ENCODE measurements at regions not wholly inside any gene's neighbourhood (a gene's known extent, or its start where the extent isn't known, plus 50 kb on each side); places are given as distances from the start of the nearest gene placed in this dataset.
A peak's percentile ranks its signal among the peaks of the same experiment; 100 is the strongest.

DNA sequence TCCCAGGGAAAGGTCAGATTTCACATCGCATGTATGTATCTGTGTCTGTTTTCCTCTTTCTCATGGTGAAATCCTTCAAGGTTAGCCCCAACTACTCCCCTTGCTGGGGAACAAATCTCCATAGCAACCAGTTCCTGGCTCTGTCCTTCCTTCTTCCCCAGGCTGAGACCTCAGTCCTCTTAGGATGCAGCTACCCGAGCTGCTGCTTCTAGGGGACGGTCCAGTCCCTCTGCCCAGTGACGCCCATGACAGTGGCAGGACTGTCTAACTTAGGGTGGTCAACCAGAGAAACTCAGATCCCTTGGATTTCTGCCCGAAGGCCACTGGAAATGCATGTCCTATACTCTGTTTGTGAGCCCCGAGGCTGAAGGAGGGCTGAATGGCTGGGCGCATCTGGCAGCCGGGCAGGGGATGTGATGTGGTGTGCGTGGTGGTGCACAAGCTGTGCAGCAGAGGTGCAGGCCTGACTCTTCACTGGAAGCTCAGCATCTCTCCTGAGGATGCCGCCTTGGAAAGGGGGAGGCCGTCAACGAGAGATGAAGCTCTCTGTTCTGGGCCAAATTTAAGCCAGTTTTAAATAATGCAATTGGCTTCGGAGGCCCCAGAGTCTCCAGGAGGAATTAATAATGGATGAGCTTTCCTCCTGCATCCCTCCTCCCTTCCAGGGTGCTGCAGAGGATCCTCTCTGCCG lies 118.7 kb upstream of the B3GAT1 start:
- no peak for DNase-seq (ENCODE audit: low spot score)

DNA sequence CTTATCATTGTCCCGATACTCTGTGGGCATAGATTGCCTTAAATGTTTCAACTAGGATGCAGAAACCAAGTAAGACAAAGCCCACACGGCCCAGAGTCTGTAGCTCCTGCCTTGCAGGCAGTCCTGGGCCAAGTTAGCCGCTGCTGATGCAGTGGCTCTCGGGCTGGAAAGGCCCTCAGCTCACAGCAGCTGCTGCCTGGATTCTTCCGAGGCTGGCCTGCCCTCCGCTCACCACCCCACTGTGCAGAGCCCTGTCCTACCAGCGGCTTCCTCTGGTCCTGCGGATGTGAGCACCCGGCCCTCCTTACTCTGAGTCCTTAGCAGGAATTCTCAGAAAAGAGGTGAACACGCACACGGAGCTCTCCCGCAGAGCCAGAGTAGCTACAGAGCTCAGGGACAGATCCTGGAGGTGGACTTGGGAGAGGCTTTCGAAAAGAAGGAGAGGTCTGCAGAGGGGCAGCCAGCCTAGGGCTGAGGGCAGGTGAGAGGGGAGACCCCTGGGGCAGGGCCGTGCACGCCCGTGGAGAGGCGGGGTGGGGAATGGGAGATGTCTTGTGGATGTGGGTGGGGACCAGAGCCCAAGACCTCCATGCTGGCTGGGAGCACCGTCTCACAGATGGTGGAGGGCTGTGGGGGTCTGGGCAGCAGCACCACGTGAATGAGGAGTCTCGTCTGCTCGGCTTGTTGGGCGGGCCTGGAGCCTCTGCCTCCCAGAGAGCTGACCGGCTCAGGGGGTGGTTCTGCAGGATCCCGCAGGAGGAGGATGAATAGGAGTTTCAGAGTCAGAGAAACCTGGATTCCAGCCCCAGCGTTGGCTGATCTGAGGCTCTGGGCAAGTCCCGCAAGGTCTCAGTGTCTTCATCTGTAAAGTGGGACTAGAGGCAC lies 117.4 kb upstream of the B3GAT1 start:
- no peak for DNase-seq (ENCODE audit: low spot score)

DNA sequence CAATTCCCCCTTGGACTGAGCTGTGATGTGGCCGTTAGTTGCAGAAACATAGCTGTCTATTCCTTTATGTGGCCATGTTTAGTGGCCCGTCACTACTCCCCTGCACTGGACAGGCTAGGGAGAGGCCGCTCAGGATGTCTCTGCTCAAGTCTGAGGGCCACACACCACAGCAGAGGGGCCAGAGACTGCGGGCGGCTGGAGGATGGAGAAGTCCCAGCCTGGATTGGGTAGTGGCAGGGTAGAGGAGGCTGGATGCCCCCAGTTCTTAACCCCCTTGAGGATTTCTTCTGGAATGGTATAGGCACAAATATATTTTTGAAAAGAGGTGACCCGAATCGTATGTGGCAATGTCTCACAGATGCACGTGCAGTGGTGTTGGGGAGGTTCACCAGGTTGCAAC lies 116.4 kb upstream of the B3GAT1 start:
- no peak for DNase-seq (ENCODE audit: low spot score)

DNA sequence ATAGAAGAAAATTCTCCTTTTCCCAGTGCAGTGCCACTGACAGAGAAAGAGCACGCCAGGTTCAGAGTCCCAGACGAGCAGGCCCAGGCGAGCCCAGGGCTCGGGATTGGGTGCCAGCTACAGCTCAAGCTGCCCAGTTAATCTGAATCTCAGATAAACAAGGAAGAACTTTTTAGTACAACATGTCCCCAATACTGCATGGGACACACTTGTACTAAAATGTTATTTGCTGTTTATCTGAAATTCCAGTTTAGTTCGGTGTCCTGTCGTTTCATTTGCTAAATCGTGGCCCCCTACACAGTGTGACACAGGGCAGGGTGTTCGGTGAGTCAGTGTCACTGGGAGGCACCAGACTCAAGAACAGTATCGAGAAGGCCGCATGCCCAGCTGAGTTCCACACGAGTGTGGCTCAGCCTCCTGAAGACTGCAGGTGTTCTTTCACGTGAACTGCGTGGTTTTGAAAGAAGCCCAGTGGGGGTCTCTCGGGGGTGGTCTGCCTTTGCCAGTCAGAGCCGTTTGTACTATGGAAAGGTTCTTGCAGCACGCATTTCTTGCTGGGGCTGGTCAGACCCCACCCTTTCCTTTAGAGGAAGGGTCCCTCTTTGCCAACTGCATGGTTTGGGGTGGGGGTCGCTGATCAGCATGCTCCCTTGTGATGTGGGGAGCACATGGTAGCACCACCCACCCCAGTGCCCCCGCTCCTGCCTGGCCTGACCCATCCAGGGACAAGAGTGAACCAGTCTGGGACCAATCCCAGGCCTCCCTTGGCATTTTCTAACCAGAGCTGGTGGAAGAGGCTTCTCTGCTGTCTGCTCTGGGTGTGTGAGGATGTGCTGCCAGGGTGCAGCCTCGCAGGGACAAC lies 115.6 kb upstream of the B3GAT1 start:
- no peak for DNase-seq (ENCODE audit: low spot score)

DNA sequence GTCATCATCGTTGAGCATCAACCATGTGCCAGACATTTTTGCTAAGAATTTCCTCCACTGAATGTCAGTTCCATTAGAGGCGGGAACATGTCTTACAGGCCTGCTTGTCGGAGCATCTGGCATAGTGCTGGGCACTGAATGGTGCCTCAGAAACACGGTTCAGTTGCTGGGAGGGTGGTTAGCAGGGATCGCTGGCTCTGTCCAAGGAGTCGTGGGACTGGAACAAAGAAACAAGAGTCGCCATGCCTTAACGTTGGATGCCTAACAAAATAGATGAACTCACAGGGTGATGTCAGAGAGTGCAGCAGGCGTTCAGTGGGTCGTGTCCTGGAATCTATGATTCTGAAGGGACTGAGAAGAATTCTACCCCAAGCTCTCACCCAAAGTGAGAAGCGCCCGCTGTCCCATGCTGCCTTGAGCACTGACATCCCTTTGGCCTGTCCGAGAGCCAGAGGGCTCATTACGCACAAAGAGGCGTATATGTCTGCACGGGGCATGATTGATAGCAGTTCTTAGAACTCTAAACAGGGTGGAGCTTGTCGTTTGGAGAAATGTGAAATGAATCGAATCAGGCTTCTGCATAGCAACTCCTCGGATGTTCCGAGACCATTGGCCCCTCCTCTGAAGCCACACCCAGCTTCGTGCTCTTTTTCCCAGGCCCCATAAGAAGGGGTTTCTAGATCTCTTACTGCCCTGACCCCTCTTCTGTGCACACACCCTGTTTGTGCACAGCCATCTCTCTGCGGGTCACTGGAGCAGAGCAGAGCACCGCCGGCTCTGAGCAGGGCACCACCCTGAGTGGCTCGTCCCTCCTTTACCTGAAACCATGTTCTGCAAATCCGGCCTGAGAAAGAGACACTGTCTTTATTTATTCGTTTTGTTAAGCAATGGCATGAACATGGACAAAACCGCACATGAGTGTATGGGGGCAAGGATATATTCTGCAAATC lies 113.1 kb upstream of the B3GAT1 start:
- DNase-seq (ENCODE audit: low spot score) = no peak

DNA sequence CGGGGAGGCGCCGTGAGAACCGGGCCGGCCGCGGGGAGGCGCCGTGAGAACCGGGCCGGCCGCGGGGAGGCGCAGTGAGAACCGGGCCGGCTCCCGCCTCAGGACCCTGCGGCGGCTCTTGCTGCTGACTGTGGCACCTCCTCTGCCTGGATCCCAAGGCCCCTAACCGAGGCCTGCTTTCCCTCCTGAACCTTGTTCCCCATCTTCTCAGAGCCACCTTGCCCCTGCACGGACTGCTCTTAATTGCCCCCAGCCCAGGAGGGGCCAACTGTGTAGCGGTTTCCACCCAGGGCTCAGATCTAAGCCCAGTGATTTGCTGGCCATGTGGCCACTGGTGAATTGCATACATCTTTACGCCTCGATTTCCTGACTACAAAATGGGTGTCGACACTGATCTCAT lies 112.2 kb upstream of the B3GAT1 start:
- no peak for DNase-seq (ENCODE audit: low spot score)

DNA sequence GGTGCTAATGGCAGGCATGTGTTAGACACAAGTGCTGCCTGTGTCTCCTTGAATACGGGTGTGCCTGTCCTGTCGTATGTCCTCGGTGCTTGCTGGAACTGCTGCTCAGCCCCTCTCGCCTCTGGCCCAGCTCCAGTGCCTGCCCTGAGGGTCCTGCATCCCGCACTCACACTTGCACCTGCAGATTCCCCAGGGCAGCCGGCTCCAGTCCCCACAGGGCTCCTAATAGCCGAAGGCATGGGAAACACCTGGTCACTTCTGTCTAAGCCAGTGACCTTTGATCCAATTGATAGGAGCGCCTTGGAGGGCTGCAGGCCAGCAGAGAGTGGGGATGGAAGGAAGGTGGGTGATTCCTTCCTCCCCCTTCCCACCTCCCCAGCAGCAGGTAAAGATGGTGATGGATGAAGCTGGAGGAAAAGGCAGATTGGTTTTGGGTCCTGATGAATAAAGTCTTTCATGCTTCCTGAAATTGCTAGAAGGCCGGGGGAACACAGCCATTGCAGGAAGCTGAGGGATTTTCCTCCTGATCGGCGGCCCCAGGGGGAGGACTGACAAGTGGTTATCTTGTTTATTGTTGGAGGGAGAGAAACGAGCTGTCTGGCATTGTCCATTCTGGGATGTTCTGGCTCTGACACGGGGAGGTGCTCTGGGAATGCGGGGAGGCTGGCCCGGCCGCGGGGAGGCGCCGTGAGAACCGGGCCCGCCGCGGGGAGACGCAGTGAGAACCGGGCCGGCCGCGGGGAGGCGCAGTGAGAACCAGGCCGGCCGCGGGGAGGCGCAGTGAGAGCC lies 110.9 kb upstream of the B3GAT1 start:
- peak; percentile 22 for DNase-seq (ENCODE audit: low spot score)

DNA sequence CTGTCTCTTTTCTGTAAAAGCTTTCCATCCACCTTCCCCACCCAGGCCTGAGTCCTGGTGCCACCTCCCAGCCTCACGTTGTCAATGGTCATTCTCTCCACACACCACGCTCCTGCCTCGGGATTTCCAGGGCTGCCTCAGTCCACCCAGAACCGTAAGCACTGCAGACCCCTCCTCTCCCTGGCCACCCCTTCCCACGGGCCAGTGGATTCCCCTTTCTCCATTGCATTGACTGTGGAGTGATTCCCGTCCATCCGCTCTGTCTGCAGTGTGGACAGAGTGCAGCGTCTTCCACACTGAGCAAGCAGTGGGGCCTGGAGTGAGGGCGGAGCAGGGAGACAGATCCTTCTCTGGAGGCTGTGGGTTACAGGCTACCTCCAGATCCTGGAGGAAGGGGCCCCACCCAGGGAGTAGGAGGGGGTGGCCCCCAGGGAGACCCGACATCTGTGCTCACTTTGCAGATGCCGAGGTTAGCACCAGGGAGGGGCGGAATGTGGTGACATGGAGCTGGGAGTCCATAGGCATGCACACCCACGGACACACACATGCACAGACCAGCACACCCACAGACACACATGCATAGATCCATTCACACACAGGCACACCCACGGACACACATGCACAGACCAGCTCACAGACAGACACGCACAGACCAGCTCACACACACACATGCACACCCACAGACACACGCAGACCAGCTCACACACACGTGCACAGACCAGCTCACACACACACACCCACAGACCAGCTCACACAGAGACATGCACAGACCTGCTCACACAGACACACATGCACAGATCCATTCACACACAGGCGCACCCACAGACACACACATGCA lies 109.6 kb upstream of the B3GAT1 start:
- no peak for DNase-seq (ENCODE audit: low spot score)

DNA sequence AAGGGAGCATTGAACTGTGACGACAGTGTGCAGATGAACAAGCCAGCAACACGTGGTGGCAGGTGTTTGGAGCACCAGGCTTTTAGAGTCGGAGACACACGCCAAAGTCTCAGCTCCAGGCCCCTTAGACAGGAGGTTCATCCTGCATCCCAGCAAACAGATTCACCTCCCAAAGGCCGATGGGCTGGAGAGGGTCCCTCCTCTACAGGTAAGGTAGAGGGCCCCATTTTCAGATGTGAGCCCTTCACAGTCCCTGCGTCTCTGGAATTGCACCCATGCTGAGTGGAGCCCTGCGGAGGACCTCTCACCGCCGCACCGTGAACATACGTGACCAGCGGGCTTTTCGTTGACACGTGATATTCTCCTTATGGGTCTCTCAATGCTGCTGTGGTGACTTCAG lies 109.0 kb upstream of the B3GAT1 start:
- no peak for DNase-seq (ENCODE audit: low spot score)

DNA sequence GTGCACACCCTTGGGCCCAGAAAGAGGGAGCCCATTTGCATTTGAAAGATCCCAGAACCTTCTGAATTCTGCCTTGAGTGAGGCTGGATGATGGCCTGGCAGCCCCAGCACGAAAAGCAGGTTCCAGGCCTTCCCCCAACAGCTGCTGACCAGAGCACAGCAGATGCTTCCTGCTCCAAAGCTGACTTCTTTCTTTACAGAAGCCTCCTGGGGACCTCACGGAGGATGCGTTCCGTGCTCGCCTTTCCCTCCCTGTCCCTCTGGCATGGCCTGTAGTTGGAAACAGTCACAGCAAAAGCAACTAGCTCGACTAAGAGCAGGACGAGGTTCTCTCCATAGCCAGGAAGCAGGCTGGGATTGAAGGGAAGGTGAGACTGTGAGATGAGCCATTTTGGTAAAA lies 107.7 kb upstream of the B3GAT1 start:
- DNase-seq (ENCODE audit: low spot score) = no peak

DNA sequence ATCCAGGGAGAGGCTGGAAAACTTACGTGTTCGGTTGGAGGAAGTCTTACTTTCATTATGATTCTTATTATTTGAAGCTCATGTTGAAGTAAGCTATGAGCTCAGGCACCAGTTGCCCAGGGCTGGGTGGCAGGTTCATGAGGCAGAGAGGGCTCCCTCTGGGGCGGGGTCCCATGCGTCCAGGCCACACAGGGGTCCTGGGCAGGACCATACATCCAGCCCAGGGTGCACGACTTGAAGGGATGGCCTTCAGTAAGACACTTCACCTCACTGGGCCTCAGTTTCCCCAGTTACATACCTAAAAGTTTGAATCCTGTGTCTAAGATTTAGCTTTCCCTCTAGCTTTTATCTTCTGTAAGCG lies 107.3 kb upstream of the B3GAT1 start:
- no peak for DNase-seq (ENCODE audit: low spot score)

DNA sequence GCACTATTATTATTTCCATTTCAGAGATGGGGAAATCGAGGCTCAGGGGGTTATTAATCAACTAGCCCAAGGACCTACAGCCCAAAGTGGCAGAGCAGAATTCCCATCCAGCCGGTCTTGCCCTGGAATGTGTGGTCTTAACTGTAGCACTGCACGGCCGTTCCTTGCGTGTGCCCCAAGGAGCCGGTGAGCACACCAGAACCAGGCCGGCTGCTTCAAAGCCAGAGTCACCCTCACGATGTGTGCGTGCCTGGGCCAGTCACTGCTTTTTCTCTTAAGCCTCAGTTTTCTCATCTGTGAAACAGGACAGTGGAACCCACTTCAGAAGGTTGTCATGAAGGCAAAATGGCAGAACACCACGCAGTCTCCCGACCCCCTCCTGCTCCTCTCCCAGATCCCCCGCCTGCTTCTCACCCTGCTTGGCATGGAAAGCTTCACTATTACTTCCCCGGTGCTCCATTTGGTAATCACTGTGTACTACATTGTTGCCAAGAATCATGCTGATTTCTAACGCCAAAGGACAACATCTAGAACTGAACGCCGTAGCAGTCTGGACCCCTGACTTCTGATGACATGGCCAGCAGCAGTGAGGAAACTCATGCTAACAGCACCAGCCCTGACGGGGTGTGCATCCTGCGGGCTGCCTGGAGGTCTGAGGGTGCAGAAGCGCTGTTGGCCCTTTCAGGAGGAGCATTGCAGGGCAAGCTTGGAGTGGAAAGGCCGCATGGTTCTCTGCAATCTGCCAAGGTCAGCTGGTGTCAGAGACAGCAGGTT lies 106.8 kb upstream of the B3GAT1 start:
- no peak for DNase-seq (ENCODE audit: low spot score)

DNA sequence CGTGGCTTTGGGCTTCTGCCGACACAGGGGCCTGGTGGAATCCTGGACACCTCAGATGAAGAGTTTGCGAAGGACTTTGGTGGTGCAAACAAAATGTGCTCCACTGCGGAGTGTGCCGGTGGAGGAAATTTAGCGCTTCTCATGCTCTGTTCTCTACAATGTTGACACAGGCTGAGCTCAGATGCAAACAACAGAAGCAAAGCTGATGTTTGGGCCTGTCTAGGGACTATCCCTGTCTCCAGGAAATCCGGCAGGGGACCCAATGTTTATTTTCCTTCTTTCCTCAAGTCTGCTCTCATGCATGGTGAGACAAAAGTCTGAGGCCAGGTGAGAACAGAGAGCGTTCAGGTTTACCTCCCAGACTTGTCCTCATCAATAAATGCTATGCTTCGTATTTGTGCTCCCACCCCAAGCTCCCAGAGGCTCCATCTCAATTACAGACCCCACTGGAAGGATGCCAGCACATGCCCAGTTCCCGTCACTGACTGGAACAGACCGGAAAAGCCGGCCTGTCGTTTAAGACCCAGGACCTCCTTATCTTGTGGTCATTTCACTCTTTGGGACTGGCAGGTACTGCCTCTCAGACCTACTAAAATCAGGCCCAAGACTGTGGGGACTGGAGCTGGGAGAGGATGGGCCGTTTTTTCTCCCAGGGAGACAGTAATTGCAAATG lies 105.7 kb upstream of the B3GAT1 start:
- DNase-seq (ENCODE audit: low spot score) = no peak

DNA sequence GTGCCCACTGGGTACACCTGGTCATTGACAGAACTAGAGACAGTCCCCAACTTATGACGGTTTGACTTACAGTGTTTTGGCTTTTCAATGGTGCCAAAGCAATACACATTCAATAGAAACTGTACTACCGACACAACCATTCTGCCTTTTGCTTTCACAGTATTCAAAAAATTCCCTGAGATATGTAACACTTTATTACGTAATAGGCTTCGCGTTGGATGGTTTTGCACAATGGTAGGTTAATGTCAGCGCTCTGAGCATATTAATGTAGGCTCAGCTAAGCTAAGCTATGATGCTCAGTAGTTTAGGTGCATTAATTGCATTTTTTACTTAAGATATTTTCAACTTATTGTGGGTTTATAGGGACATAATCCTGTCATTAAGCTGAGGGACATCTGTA lies 105.1 kb upstream of the B3GAT1 start:
- DNase-seq (ENCODE audit: low spot score) = no peak

DNA sequence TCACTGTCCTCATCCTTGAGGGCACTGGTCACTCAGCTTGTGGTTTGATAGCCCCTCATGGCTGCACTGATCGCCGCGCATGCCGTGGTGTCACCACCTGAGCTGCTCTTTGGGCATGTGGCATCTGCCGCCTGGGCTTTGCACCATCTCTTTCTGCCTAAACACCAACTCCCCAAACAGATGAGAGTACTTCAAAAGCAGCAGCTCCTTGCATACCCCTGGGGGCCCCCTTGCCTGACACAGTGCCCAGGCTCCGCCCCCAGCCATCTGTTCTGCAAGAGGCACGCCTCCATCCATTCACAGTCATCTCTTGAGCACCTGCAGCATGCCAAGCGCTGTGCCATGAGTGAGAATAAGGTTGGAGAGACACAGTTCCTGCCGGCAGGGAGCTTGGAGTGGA lies 104.5 kb upstream of the B3GAT1 start:
- no peak for DNase-seq (ENCODE audit: low spot score)

DNA sequence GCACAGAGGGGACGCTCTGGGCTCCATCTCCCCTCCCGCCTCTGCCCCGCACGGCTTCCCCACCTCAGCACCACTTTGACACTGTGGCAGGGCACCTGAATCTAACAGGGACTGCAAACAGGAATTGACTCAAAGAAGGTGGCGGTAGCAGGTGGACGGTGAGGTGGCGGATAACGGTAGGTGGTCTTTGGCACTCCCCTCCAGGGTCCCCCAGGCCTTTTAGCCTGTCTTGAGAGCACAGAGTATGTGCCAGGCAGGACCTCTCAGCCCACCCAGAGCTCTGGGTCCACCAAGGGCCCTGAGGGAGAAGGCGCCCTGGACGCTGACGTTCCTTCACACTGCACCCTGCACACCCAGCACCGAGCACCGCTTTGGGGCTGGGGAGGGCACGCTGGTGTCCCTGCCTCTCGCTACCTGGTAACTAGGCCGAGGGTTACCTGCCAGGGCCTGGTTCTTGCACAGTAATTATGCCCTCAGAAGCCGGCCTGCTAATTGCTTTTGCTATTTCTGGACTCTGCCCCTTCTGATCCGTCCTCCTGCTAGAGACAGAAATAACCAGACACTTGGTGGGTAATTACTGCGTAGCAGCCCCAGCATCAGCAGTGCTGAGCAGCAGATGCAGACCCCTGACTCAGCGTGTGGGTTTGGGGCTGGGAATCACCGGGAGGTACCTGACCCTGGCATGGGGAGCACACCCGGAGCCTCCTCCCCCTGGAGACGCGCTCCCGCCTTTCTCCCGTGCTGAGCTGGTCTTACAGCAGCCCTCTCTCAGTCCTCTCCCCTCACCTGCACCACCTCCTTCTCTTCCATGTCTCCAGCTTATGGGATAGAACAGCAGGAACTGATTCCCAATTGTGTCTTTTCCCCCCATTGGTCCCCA lies 103.3 kb upstream of the B3GAT1 start:
- no peak for DNase-seq (ENCODE audit: low spot score)

DNA sequence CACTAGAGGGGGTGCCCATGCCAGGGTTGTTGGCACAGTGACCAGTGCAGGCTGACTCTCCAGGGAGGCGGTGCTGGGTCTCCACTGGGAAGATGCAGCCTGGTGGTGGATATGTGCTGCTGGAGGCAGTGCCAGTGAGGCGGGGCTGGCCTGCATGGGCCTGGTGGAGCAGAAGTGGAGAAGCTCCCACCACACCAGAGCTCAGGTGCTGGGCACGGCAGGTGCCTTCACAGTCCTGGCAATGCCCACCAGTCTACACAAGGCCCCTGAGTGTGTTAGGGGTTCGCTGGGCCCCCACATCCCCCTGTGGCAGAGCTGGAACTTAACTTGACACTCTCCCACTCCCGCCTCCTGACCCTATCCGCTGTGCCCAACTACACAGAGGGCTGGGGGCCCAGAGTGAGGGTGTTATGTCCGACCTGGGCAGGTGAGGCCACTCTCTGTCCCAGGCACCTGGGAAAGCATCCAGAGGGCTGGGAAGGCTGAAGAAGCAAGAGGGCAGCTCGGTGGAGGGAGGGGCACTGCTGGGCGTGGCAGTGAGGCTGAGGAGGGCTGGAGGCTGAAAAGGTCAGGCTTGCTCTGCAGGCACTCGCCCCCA lies 102.4 kb upstream of the B3GAT1 start:
- no peak for DNase-seq (ENCODE audit: low spot score)
